Chondrocyte (in vitro differentiated cells): ENCODE measurements at regions not wholly inside any gene's neighbourhood (a gene's known extent, or its start where the extent isn't known, plus 50 kb on each side); places are given as distances from the start of the nearest gene placed in this dataset.
A peak's percentile ranks its signal among the peaks of the same experiment; 100 is the strongest.

Source experiments
- DNase-seq: peaks from one replicate; pipeline ENCODE4 v3.0.0; 2021; ENCODE audit warnings: mixed read lengths, low spot score
- H3K27ac Mint-ChIP-seq: one replicate; pipeline ENCODE4 v1.8.0; 2021; ENCODE audit warnings: mild to moderate bottlenecking, moderate library complexity, mixed read lengths; ENCODE audit not compliant: unreplicated experiment
- H3K27me3 Mint-ChIP-seq: 2 replicates; pipeline ENCODE4 v1.8.0; 2021; ENCODE audit warnings: low read depth, mixed read lengths
- H3K36me3 Mint-ChIP-seq: 2 replicates; pipeline ENCODE4 v1.8.0; 2021; ENCODE audit warnings: low read depth, mixed read lengths
- H3K4me1 Mint-ChIP-seq: 2 replicates; pipeline ENCODE4 v1.8.0; 2021; ENCODE audit warnings: low read depth, mild to moderate bottlenecking, mixed read lengths
- H3K4me3 Mint-ChIP-seq: one replicate; pipeline ENCODE4 v1.8.0; 2021; ENCODE audit warnings: mild to moderate bottlenecking, moderate library complexity, mixed read lengths; ENCODE audit not compliant: unreplicated experiment
- H3K9me3 Mint-ChIP-seq: 2 replicates; pipeline ENCODE4 v1.8.0; 2021; ENCODE audit warnings: low read depth, mixed read lengths
- CTCF ChIP-seq: fragments of 200-600 bp; sonication (generic); IDR thresholded peaks from 2 replicates; pipeline ENCODE4 v1.5.0; 2021; ENCODE audit warnings: antibody characterized with exemption, mild to moderate bottlenecking, moderate library complexity

- no peaks in the 10 kb centered on the region for H3K36me3 Mint-ChIP-seq
- H3K4me3 Mint-ChIP-seq = no peak overlapping the region
- no peak for DNase-seq
- TF ChIP-seq CTCF = no peak
- H3K4me1 Mint-ChIP-seq = peaks cover 45% of the 10 kb centered on the region
- no peaks in the 10 kb centered on the region for H3K9me3 Mint-ChIP-seq
- no peaks in the 10 kb centered on the region for H3K27me3 Mint-ChIP-seq
- H3K27ac Mint-ChIP-seq = no peak overlapping the region
These were observed 82.5 kb downstream of the SPP2 start for GRCh38 chr2:234133004-234133403.

- Mint-ChIP-seq H3K36me3 (no peaks in the 10 kb centered on the region), H3K4me3 (no peak overlapping the region), H3K27me3 (no peaks in the 10 kb centered on the region), H3K9me3 (no peaks in the 10 kb centered on the region), H3K27ac (peak overlapping the region; percentile 23), H3K4me1 (peaks cover 23% of the 10 kb centered on the region)
- no peak for TF ChIP-seq CTCF
- no peak for DNase-seq
These were observed 80.3 kb downstream of the SPP2 start for GRCh38 chr2:234130777-234131181.

GRCh38 chr2:234128606-234129005, 78.1 kb downstream of the SPP2 start:
- Mint-ChIP-seq H3K27ac (no peak overlapping the region), H3K27me3 (no peaks in the 10 kb centered on the region), H3K36me3 (no peaks in the 10 kb centered on the region), H3K4me1 (peaks cover 17% of the 10 kb centered on the region), H3K4me3 (no peak overlapping the region), H3K9me3 (no peaks in the 10 kb centered on the region)
- no peak for TF ChIP-seq CTCF
- DNase-seq = no peak
